ENCODE measurements at regions not wholly inside any gene's neighbourhood (a gene's known extent, or its start where the extent isn't known, plus 50 kb on each side); places are given as distances from the start of the nearest gene placed in this dataset.

- TF ChIP-seq, protein P1, sequence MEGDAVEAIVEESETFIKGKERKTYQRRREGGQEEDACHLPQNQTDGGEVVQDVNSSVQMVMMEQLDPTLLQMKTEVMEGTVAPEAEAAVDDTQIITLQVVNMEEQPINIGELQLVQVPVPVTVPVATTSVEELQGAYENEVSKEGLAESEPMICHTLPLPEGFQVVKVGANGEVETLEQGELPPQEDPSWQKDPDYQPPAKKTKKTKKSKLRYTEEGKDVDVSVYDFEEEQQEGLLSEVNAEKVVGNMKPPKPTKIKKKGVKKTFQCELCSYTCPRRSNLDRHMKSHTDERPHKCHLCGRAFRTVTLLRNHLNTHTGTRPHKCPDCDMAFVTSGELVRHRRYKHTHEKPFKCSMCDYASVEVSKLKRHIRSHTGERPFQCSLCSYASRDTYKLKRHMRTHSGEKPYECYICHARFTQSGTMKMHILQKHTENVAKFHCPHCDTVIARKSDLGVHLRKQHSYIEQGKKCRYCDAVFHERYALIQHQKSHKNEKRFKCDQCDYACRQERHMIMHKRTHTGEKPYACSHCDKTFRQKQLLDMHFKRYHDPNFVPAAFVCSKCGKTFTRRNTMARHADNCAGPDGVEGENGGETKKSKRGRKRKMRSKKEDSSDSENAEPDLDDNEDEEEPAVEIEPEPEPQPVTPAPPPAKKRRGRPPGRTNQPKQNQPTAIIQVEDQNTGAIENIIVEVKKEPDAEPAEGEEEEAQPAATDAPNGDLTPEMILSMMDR (IDR thresholded peaks at IDR 0.05; ENCODE audit: insufficient read depth, low read depth, low read length), result no peak
- TF ChIP-seq EZH2 (IDR thresholded peaks at IDR 0.05; ENCODE audit: insufficient read depth, low read length), result no peak
Measured at GRCh38 chr18:47311585-47311984, 60.1 kb upstream of the SKOR2 start.

All from astrocyte (in vitro differentiated cells and primary cell).